Hepatocyte (in vitro differentiated cells): ENCODE measurements at regions not wholly inside any gene's neighbourhood (a gene's known extent, or its start where the extent isn't known, plus 50 kb on each side); places are given as distances from the start of the nearest gene placed in this dataset.

Experiments
- CTCF ChIP-seq: fragments of 200-600 bp; sonication (generic); IDR thresholded peaks from 2 replicates; pipeline ENCODE4 v1.5.1; 2016; ENCODE audit warnings: antibody characterized with exemption, mild to moderate bottlenecking; ENCODE audit not compliant: poor library complexity
- EZH2 ChIP-seq: fragments of 200-600 bp; sonication (generic); IDR thresholded peaks from 2 replicates; pipeline ENCODE4 v1.6.1; 2016; ENCODE audit warnings: antibody characterized with exemption, mild to moderate bottlenecking, borderline replicate concordance
- EZH2phosphoT487 ChIP-seq: fragments of 200-600 bp; sonication (generic); IDR thresholded peaks from one replicate; pipeline ENCODE4 v1.6.1; 2018; ENCODE audit warnings: antibody characterized with exemption, mild to moderate bottlenecking, low read depth, moderate library complexity; ENCODE audit not compliant: unreplicated experiment, severe bottlenecking

GRCh38 chr6:138659998-138660397, 113.6 kb upstream of the CCDC28A start:
- TF ChIP-seq CTCF: no peak
- TF ChIP-seq EZH2: no peak
- TF ChIP-seq EZH2phosphoT487: no peak
